ENCODE measurements at regions not wholly inside any gene's neighbourhood (a gene's known extent, or its start where the extent isn't known, plus 50 kb on each side); places are given as distances from the start of the nearest gene placed in this dataset.

- DNase-seq (ENCODE audit: low read depth in 3 of 3, low spot score in 2 of 3): no peak
Observed at GRCh38 chr13:107713314-107713713, 502.0 kb downstream of the LIG4 start.

- no peak for DNase-seq (ENCODE audit: low read depth in 3 of 3, low spot score in 2 of 3)
Observed at GRCh38 chr13:107712145-107712860, 503.0 kb downstream of the LIG4 start.

DNA sequence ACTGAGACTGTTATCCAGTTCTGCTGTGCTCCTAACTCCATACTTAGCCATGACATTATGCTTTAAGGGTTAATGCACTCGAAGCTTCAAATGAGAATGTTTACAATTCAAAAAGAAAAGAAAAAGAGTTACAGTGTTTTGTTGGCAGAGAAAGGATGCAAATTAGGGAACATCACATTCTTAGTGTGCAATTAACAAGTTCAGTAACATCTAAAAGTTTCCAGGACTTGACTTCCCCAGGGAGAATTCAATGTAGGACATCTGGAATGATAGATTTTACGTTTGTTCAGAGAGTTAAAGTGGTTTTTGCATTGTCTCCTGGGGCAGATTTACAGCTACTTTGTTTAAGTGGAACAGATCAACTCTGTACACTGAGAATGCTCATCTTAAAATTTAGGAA, 525.2 kb downstream of the LIG4 start:
- DNase-seq (ENCODE audit: low read depth in 3 of 3, low spot score in 2 of 3): no peak

- DNase-seq (ENCODE audit: low read depth in 3 of 3, low spot score in 2 of 3): no peak
Observed at GRCh38 chr13:107685876-107686275, 529.5 kb downstream of the LIG4 start.

- DNase-seq (ENCODE audit: low read depth in 3 of 3, low spot score in 2 of 3): no peak
Observed at GRCh38 chr13:107681600-107681999, 533.7 kb downstream of the LIG4 start.

DNA sequence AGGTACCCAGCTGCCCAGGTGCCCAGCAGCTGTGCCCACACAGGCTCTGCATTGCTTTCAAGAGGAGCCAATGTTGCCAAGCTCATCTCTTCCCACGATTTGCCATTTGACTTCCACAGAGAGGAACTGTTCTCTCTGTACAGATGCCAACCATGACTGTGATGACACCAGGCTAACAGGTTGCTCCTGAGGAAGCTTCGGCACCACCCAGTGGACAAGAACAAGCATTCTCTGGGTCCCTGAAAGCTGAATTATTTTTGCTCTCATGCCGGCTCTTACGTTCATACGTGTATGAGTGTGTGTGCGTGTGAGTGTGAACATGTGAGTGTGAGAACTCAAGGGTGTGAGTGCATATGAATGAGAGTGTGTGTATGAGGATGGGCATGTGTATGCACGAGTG, 535.2 kb downstream of the LIG4 start:
- no peak for DNase-seq (ENCODE audit: low read depth in 3 of 3, low spot score in 2 of 3)

DNA sequence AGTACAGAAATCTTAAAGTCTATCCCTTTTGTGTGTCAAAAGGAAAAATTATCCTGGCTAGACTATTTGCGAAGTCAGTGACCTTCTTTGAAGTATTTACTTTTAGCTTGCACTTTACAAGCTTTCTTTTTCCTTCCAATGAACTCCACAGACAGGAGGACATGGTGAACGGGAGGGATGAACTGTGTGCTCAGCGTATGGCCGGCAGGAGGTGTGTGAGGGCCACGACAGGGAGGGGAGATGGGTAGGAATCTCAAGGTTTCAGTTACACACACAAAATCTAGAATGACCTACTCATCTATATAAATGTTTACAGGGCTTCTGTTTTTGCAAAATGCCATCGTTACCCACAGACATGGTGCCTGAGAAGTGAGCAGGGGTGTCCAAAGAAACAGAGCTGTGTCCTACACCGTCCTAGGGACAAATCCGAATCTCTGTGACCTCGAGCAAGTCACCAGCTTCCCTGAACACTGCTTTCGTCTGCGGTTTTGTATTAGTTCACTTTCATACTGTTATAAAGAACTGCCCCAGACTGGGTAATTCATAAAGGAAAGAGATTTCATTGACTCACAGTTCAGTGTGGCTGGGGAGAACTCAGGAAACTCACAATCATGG, 537.2 kb downstream of the LIG4 start:
- no peak for DNase-seq (ENCODE audit: low read depth in 3 of 3, low spot score in 2 of 3)

- no peak for DNase-seq (ENCODE audit: low read depth in 3 of 3, low spot score in 2 of 3)
Observed at GRCh38 chr13:107675847-107676550, 539.3 kb downstream of the LIG4 start.

GRCh38 chr13:107669391-107669993, 545.8 kb downstream of the LIG4 start:
- DNase-seq (ENCODE audit: low read depth in 3 of 3, low spot score in 2 of 3): no peak

DNA sequence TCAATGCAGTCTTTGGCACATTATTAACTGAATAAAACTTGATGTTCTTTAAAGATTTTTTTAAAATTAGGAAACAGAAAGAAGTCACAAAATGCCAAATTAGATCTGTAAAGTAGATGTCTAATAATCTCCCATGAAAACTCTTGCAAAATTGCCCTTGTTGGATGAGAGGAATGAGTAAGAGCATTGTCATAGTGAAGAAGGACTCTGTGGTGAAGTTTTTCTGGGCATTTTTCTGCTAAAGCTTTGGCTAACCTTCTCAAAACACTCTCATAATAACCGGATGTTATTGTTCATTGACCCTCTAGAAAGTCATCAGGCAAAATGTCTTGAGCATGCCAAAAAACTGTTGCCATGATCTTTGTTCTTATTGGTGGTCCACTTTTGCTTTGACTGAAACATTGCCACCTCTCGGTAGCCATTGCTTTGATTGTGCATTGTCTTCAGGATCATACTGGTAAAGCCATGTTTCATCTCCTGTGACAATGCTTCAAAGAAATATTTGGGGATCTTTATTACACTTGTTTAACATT, 549.3 kb downstream of the LIG4 start:
- no peak for DNase-seq (ENCODE audit: low read depth in 3 of 3, low spot score in 2 of 3)

DNA sequence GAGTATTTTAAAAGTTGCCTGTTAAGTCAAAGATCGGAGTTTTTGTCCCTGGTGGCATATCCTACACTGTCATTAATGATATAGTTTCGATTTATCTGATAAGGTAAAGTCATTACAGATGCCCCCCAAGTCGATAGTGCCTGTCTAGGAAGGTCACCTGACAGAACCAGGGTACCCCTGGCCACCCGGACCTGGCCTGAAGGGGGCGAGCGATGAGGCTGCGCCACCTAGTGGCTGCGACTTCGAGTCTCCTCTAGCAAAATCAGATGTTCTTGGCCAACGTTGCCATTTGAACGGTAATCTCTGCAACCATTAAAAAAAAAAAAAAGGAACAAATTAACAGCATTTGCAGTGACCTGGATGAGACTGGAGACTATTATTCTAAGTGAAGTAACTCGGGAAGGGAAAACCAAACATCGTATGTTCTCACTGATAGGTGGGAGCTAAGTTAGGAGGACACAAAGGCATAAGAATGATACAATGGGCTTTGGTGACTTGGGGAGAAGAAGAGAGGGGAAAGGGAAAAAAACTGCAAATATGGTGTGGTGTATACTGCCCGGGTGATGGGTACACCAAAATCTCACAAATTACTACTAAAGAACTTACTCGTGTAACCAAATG, 565.1 kb downstream of the LIG4 start:
- peak in 2 of 3 donors; percentile 7 to 13 for DNase-seq (ENCODE audit: low read depth in 3 of 3, low spot score in 2 of 3)

- no peak for DNase-seq (ENCODE audit: low read depth in 3 of 3, low spot score in 2 of 3)
Observed at GRCh38 chr13:107649079-107649478, 566.3 kb downstream of the LIG4 start.

DNA sequence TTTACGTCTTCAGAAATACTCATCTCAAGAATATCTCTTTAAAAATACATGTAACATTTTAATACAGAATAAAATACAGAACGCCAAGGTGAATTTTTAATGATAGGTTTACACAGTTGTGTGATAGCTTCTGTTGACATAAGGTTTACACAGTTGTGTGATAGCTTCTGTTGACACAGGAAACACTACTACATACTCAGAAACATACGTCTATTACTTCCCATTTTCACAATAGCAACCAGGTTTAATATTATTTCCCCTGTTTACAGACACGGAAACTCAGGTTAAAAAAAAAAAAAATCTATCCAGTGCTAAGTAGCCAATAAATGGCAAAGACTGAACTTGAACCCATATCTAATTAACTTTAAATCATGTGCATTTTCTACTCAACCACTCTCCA, 571.2 kb downstream of the LIG4 start:
- no peak for DNase-seq (ENCODE audit: low read depth in 3 of 3, low spot score in 2 of 3)

- DNase-seq (ENCODE audit: low read depth in 3 of 3, low spot score in 2 of 3): no peak
Observed at GRCh38 chr13:107643615-107644014, 571.7 kb downstream of the LIG4 start.

DNA sequence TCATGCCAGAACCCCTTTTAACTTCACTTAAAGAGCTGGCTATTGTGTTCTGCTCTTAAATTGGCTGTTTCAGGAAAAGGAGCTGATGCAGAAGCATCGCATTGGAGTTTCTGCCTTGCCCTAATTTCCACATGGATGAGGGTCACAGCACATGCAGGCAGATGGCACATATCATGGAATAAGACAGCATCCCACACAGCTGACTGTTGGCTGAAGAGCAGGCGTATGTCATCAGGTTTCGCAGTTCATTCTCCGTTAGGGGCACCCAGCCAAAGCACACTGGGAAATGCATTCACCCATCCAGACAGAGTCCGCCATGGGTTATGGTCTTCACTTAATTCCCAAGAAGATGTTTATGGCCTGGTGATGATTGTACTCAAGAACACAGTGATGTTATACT, 572.5 kb downstream of the LIG4 start:
- peak in 1 of 3 donors; percentile 2 for DNase-seq (ENCODE audit: low read depth in 3 of 3, low spot score in 2 of 3)

DNA sequence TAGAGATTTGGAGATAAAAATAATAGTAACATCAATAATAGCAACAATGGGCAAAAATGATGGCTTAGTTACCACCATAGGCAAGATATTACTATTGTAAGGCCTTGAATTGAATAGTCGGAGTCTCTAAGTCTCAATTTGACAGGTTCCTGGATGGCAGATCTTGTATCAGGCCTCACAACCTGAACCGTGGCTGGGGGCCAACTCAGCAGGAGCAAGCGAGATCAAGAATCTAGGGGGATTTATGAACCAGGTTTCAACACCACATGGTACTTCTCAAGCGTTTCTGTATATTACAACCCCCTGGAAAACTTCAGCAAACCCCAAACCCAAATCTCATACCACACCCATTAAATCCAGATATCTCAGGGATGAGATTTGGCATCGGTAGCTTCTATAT, 573.8 kb downstream of the LIG4 start:
- DNase-seq (ENCODE audit: low read depth in 3 of 3, low spot score in 2 of 3): no peak

DNA sequence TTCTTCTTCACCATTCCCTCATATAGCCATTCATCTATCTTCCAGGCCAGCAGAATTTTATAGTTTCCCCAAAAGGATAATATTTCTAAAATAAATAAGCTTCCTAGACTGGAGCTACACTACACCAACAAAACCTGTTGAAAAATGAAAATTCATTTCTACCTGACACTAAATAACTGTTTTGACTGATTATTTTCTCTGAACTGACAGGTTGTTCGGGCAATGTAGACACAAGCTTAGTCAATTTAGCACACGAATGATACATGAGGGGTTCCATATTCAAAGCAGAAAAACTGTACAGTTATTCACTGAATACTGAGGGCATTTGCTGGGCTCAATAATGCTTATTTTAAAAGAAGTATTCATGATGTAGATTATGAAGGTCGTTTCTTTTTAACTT, 589.7 kb downstream of the LIG4 start:
- DNase-seq (ENCODE audit: low read depth in 3 of 3, low spot score in 2 of 3): no peak

GRCh38 chr13:107617527-107617926, 597.8 kb downstream of the LIG4 start:
- no peak for DNase-seq (ENCODE audit: low read depth in 3 of 3, low spot score in 2 of 3)

DNA sequence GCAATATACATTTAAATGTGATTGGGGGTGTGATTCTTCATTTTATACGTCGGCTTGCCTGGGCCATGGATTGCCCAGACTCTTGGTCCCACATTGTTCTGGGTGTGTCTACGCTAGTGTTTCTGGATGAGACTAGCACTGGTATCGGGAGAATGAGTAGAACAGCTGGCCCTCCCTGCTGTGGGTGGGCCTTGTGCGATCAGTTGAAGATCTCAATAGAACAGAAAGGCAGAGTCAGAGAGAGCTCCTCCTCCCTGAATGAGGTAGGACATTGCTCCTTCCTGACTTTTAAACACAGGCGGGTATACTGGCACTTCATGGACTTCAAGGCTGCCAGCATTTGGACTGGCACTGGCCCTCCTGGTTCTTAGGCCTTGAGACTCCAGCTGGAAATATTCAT, 603.0 kb downstream of the LIG4 start:
- no peak for DNase-seq (ENCODE audit: low read depth in 3 of 3, low spot score in 2 of 3)

GRCh38 chr13:107608736-107609135, 606.6 kb downstream of the LIG4 start:
- DNase-seq (ENCODE audit: low read depth in 3 of 3, low spot score in 2 of 3): no peak

- DNase-seq (ENCODE audit: low read depth in 3 of 3, low spot score in 2 of 3): no peak
Observed at GRCh38 chr13:107600971-107601370, 614.4 kb downstream of the LIG4 start.
